Uterus (tissue), 2 donors: ENCODE measurements at regions not wholly inside any gene's neighbourhood (a gene's known extent, or its start where the extent isn't known, plus 50 kb on each side); places are given as distances from the start of the nearest gene placed in this dataset.

Source experiments
- POLR2A ChIP-seq, 2 donors: fragments of 450-650 bp; IDR thresholded peaks; one replicate each; pipeline ENCODE4 v1.6.1; 2016; ENCODE audit warnings: antibody characterized with exemption in 2 of 2, mild to moderate bottlenecking in 1 of 2, moderate library complexity in 1 of 2
- TF ChIP-seq, protein P1 (sequence below), 4 experiments: fragments of 200-600 bp in 2 of 4; fragments of 450-650 bp in 2 of 4; sonication (generic) in 2 of 4; IDR thresholded peaks; one replicate each; pipeline ENCODE4 v1.5.1; 2016 to 2019; ENCODE audit warnings: antibody characterized with exemption in 4 of 4, mild to moderate bottlenecking in 2 of 4, moderate library complexity in 1 of 4

- no peak for TF ChIP-seq POLR2A (IDR thresholded peaks at IDR 0.05)
- TF ChIP-seq, protein P1, sequence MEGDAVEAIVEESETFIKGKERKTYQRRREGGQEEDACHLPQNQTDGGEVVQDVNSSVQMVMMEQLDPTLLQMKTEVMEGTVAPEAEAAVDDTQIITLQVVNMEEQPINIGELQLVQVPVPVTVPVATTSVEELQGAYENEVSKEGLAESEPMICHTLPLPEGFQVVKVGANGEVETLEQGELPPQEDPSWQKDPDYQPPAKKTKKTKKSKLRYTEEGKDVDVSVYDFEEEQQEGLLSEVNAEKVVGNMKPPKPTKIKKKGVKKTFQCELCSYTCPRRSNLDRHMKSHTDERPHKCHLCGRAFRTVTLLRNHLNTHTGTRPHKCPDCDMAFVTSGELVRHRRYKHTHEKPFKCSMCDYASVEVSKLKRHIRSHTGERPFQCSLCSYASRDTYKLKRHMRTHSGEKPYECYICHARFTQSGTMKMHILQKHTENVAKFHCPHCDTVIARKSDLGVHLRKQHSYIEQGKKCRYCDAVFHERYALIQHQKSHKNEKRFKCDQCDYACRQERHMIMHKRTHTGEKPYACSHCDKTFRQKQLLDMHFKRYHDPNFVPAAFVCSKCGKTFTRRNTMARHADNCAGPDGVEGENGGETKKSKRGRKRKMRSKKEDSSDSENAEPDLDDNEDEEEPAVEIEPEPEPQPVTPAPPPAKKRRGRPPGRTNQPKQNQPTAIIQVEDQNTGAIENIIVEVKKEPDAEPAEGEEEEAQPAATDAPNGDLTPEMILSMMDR (IDR thresholded peaks at IDR 0.05): no peak
These were observed 481.2 kb upstream of the ZNF717 start for GRCh38 chr3:76266511-76266910.
